Peyer's patch (tissue), 4 donors: ENCODE measurements at regions not wholly inside any gene's neighbourhood (a gene's known extent, or its start where the extent isn't known, plus 50 kb on each side); places are given as distances from the start of the nearest gene placed in this dataset.

Experiments
- POLR2A ChIP-seq, 2 donors: fragments of 450-650 bp; IDR thresholded peaks; one replicate each; pipeline ENCODE4 v1.5.1; 2017; ENCODE audit warnings: antibody characterized with exemption in 2 of 2, mild to moderate bottlenecking in 2 of 2, moderate library complexity in 2 of 2
- TF ChIP-seq, protein P1 (sequence below), 6 experiments: fragments of 450-650 bp in 4 of 6; fragments of 200-600 bp in 2 of 6; sonication (generic) in 1 of 6; IDR thresholded peaks; one replicate each; pipeline ENCODE4 v1.5.1; 2017 to 2019; ENCODE audit warnings: antibody characterized with exemption in 6 of 6, mild to moderate bottlenecking in 3 of 6, moderate library complexity in 1 of 6

DNA sequence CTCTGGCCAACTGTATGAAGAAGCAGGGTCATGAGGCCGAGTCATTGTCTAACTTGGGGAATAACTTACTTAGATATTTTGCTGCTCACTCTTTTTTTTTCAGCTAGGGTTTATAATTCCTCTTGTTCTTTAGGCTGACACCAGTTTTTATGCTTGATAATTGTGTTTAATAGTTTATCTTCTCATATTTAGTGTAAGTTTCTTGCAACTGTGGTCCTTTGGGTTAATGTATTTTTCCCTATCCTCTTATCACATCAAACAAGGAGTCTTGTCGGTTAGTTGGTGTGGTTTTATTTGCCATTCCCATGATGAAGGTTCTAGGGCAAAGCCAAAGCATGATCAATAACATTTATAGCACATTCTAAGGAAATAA lies 204.6 kb downstream of the NUFIP1 start:
- TF ChIP-seq, protein P1, sequence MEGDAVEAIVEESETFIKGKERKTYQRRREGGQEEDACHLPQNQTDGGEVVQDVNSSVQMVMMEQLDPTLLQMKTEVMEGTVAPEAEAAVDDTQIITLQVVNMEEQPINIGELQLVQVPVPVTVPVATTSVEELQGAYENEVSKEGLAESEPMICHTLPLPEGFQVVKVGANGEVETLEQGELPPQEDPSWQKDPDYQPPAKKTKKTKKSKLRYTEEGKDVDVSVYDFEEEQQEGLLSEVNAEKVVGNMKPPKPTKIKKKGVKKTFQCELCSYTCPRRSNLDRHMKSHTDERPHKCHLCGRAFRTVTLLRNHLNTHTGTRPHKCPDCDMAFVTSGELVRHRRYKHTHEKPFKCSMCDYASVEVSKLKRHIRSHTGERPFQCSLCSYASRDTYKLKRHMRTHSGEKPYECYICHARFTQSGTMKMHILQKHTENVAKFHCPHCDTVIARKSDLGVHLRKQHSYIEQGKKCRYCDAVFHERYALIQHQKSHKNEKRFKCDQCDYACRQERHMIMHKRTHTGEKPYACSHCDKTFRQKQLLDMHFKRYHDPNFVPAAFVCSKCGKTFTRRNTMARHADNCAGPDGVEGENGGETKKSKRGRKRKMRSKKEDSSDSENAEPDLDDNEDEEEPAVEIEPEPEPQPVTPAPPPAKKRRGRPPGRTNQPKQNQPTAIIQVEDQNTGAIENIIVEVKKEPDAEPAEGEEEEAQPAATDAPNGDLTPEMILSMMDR (IDR thresholded peaks at IDR 0.05), result no peak
- TF ChIP-seq POLR2A (IDR thresholded peaks at IDR 0.05), result no peak
